ENCODE measurements at regions not wholly inside any gene's neighbourhood (a gene's known extent, or its start where the extent isn't known, plus 50 kb on each side); places are given as distances from the start of the nearest gene placed in this dataset.
A peak's percentile ranks its signal among the peaks of the same experiment; 100 is the strongest.

DNA sequence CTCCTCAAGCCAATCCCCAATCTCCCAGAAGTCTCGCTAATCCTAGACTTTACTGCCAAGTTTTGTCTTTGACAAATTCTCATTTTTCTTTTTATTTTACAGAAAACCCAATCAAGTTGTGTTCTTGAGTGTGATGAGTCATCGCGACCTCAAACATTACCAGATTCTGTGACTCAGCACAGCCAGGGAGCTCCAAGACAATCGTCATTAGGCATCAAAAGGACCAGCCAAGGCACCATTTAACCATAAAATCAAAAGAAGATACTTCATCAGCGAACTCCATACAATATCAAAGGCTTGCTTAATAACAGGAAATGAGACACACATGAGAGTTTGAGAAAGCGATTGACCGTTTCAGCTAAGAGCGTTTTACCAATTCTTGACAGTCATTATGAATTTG is 146.2 kb upstream of the AGAP1 start:
- no peak for DNase-seq (ENCODE audit: low read depth in 2 of 3, low spot score in 2 of 3)

DNA sequence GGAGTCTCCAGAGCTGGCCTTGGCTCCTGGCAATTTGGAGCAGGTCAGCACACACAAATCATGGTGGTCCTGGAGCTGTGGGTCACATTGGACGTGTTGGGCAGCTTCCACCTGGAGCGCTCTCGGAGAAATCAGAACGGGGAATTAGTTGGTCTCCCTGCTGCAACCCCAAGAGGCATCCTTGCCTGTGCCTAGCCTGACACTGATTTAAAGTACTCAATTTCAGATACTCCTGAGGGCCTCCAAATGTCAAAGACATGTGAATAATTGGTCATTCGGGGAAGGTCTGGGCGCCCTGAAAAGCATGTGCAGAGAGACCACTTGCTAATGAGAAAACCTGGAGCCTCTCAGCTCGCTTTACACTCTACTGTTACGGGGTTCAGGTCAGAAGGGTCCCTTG is 145.5 kb upstream of the AGAP1 start:
- DNase-seq (ENCODE audit: low read depth in 2 of 3, low spot score in 2 of 3), result no peak

DNA sequence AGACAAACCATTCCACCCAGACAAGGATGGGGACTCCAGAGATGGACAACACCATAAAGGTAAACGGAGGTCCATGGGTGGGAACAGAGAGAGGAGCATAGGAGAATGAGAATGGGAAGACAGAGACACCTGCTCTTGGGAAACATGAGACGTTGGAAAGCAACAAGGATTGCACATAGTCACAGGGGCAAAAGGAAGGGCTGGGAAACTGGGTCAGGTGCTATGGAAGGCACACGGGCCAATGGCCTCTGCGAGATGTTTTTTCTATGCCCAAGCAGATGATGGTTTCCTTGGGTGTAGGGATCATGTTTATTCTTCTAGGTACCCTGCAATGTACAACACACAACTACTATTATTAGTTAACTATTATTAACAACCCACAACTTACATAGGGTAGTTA is 143.6 kb upstream of the AGAP1 start:
- no peak for DNase-seq (ENCODE audit: low read depth in 2 of 3, low spot score in 2 of 3)

DNA sequence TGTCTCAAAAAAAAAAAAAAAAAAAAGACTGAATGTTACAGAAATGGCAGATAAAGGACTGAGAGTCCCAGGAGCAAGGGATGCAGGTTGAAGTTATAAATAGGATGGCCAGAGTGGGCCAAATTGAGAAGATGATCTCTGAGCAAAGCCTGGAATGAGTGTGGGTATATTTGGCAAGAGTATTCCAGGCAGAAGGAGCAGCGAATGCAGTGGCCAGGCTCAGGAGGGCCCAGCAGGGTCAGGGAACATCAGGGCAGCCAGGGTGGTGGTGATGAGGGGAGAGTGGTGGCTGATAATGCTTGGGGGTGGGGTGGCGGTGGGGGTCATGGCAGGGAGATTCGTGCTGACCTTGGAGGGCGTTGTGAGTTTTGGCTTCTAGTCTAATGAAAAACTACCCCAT is 141.3 kb upstream of the AGAP1 start:
- DNase-seq (ENCODE audit: low read depth in 2 of 3, low spot score in 2 of 3), result no peak

DNA sequence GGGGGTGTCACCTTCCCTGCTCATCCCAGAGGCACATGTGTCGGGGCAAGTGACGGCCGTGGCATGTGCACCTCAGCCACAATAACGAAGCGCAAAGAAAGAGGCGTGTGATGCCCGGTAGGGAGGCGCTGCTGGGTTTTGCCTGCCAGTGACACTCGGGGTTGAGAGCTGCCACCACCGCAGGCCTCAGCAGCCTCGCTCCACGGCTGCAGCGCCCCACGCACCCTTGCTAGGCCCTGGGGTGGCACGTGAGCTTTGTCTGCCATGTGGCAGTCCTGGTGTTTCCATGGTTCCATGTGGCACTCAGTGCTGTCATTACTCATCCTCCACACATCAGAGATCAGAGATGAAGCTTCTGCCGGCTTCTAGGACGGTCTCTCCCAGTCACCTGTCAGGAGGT is 136.0 kb upstream of the AGAP1 start:
- DNase-seq (ENCODE audit: low read depth in 2 of 3, low spot score in 2 of 3), result no peak

DNA sequence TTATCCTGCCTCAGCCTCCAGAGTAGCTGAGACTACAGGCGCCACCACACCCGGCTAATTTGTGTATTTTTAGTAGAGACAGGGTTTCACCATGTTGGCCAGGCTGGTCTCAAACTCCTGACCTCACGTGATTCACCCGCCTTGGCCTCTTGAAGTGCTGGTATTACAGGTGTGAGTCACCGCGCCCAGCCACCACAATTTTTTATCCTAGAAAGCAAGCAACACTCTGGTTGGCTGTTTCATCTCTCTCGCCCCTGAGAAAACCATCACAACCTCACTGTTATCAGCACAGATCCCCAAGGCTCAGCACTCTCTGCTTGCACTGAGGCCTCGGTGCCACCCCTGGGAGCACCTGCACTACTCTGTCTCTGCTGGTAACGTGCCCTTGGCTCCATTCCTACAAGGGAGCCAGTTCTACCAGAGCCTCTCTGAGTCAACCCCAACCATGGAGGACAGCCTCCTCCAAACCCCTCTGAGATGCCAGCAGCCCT is 134.8 kb upstream of the AGAP1 start:
- DNase-seq (ENCODE audit: low read depth in 2 of 3, low spot score in 2 of 3), result no peak

DNA sequence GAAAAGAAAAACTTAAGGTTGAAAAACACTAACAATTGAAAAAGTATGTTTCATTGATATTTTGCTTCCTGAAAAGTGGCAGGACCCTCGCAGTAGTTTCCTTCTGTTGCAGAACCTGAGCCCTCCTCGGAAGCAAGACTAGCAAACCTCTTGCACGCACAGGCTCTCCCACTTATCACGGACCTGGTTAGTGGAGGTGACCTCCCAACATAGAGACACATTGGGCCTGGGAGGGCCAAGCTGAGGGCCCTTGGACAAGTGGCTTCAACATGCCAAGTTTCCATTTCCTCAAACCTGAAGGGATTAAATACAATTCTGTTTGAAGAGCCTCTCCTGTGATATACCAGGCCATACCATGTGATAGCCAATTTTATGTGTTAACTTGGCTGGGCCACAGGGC is 133.4 kb upstream of the AGAP1 start:
- DNase-seq (ENCODE audit: low read depth in 2 of 3, low spot score in 2 of 3), result no peak

DNA sequence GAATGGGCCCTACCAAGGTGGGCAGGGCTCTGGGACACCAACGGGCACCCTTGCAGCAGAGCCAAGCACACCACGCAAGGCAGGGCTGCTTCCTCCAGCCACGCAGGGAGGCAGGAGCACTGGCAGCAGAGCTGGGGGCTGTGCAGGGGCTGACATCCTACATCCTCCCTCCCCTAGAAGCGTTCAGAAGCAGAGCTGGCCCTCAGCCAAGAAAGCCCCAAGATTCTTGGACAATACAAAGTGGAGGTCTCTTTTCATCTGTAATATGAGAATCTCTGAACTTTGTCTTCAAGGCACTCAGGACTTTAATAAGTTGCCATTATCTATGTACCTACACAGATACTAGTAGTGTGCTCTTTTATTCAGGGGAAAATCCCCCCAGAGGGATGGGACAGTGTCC is 128.1 kb upstream of the AGAP1 start:
- no peak for DNase-seq (ENCODE audit: low read depth in 2 of 3, low spot score in 2 of 3)

DNA sequence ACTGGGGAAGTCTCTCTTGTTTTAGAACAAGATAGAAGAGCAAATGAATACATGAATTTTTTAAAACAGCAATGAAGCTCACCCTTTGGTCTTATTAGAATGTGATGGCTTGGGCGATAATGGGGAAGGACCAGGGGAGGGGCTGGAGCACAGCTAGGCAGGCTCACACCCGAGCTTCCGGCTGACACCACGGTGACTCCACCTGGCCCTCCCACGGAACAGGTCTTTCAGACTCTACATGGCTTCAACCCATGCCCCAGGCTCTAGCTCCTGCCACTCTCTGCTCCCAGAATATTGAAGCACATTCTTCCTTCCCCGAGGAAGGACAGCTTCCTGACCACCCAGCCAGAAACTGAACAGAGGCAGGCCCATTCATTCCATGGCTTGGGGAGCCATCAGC is 127.5 kb upstream of the AGAP1 start:
- DNase-seq (ENCODE audit: low read depth in 2 of 3, low spot score in 2 of 3), result no peak

DNA sequence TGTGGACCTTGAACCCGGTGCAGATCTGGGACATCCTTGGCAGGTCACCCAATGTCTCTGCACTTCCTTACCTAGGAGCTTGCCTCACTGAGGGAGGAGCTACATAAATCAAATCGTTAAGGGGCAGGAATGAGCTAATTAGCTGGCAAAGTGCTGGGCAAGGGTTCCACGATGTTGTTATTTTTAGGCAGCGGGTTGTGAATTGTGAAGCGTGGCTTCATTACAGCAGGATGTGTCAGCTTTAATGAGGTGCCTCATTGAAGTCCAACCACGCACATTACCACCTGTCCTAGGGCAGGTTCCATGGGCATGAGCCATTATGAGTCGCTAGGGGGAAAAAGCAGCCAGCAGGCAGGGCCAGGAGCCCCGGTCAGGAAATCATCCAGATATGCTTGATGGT is 127.0 kb upstream of the AGAP1 start:
- DNase-seq (ENCODE audit: low read depth in 2 of 3, low spot score in 2 of 3), result no peak

DNA sequence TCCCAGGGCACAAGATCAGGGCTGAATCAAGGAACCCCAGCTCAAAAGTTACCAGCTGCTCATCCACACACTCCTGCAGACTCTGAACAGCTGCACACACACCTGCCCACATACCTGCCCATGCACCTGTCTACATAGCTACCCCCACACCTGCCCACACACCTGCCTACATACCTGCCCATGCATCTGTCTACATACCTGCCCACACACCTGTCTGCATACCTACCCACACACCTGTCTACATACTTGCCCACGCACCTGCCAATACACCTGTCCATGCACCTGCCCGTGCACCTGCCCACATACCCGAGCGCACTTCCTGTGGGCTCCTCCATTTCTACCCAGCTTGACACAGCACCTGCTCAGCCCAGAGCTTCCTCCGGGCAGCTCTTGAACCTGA is 122.8 kb upstream of the AGAP1 start:
- no peak for DNase-seq (ENCODE audit: low read depth in 2 of 3, low spot score in 2 of 3)

DNA sequence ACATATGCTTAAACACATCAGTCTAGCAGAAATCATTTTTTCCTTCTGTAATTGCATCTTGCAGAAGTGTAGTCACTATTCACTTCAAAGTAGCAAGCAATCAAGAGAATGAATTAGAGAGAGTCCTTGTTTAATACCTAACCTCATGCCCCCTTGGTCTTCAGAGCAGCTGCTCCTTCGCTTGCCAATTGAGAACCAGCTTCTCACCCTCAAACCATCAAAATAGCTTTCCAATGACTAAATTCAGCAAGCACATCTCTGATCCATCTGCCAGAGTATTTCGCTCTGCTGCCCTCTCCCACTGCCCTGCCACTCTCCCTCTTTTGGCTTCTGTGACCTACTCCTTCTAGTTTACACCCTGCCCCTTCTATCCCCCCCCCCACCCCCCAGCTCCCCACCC is 120.7 kb upstream of the AGAP1 start:
- DNase-seq (ENCODE audit: low read depth in 2 of 3, low spot score in 2 of 3), result no peak

DNA sequence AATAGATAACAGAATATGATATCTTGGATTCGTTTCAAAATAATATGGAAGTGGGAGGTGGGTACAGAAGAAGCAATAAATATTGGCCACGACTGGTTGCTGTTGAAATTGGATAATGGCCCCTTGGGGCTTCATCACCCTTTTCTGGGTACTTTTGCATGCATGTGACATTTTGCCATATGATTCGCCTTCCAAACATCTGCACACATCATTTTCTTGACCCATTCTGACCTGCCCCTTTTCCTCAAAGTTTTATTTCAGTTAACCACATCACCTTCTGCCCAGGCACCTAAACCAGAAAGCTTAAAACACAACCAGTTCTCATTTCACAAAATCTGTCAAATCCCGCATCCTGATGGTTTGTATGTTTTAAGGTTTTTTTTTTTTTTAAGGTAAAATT is 116.7 kb upstream of the AGAP1 start:
- DNase-seq (ENCODE audit: low read depth in 2 of 3, low spot score in 2 of 3), result no peak

DNA sequence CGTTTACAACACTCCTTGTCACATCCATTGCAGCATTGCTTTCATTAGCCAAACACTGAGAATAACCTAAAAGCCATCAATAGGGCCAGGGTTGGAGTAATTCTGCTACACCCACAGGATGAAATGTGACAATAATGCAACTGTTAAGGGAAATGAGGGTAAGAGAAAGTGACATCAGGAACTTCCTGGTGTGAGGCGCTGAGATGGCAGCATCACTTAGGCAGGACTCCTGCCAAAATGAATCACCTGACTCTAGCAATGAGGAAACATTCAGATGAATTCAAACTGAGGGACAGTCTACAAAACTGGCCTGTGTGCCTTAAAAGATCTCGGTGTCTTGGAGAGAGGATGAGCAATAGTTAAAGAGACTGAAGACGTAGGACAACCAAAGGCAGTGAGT is 115.6 kb upstream of the AGAP1 start:
- no peak for DNase-seq (ENCODE audit: low read depth in 2 of 3, low spot score in 2 of 3)

DNA sequence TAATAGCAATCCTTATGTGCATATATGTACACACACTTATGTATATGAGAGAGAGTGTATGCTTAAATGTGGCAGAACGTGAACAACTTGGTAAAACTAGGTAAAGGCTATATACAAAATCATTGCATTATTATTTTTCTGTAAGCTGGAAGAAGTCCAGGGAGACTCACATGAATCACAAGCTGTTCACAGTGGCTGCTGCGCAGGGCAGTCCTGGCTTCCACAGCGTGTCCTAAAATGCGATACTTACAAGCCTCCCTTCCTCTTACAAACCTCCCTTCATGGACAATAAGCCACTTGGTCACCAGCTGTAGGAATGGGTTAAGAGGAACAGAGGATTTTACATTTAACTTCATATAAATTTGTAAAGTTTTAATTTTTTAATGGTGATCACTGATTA is 114.9 kb upstream of the AGAP1 start:
- DNase-seq (ENCODE audit: low read depth in 2 of 3, low spot score in 2 of 3), result no peak

DNA sequence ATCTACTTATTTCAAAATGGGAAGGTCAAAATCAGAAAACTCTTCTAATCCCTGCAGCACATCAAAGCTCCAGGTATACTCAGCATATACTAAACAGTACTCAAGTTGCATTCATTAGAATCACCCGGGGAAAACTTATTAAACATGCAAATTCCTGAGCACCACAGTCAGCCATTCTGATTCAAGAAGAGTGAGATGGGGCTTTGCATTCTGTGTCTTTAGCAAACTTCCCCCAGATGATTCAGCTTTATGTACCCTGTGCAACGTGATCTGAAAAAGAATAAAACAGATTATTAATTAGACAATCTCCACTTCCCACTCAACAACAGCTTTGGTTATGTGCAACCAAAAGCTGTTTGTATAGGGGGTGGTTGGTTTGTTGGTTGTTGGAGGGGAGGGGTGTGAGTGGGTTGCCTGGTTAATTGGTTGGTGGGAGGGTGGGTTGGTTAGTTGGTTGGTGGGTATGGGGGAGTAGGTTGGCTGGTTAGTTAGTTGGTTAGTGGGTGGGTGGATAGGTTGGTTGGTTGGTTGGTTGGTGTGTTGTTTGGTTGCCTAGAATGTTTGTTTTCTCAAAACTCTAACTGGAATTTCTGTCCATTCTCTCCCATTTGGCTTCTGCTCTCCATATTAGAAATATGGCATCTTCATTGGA is 112.5 kb upstream of the AGAP1 start:
- no peak for DNase-seq (ENCODE audit: low read depth in 2 of 3, low spot score in 2 of 3)

DNA sequence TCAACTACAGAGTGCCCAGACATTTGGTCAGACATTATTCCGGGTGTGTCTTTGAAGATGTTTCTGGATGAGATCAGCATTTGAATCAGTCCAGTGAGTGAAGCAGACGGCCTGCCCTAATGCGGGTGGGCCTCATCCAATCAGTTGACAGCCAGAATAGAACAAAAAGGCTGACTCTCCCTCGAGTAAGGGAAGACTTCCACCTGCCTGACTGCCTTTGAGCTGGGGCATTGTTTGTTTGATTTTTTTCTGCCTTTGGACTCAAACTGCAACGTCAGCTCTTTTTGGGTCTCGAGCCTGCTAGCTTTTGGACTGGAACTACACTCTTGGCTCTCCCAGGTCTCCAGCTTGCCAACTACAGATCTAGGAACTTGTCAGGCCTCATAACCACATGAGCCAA is 111.7 kb upstream of the AGAP1 start:
- no peak for DNase-seq (ENCODE audit: low read depth in 2 of 3, low spot score in 2 of 3)

DNA sequence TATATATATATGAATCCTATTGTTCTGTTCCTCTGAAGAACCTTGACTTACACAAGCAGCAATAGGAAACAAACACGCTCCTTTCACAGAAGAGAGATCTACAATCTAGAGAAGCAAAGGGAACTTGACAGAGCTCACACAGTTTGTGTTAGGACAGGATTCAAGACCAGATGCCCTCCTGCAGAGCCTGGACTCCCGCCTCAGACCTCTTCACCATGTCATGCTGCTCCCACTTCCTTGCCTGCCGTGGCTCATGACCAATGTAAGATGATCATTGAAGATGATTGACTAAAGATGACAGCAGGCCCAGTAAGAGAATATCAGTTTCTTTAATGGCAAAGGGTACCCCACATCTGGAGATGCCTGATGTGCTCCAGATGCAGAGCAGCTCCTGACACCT is 111.2 kb upstream of the AGAP1 start:
- DNase-seq (ENCODE audit: low read depth in 2 of 3, low spot score in 2 of 3), result no peak

DNA sequence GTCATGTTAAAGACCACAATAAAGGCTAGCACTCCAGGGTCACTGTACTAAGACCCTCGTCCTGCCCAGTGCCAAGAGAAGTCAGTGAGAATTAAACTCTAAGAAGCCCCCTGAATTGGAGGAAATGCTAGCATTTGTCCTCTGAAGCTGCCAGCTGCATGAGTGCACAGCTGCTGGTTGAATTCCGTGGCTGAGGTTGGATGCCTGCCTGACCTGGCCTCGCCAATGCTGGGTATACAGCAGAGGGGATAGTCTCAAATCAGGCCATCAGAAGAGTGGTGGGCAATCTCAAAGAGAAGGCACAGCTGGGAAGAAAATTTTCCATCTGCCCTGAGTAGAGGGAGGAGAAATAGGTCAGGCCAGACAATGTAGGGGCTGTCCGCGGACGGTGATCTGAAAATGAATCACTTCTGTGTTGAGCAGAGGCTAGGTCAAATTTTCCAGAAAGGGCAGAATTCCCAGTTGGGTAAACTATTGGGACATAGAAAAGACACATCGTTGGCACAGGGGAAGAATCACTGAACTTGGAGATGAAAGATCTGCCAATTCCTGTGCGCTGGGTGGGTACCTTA is 110.5 kb upstream of the AGAP1 start:
- no peak for DNase-seq (ENCODE audit: low read depth in 2 of 3, low spot score in 2 of 3)

DNA sequence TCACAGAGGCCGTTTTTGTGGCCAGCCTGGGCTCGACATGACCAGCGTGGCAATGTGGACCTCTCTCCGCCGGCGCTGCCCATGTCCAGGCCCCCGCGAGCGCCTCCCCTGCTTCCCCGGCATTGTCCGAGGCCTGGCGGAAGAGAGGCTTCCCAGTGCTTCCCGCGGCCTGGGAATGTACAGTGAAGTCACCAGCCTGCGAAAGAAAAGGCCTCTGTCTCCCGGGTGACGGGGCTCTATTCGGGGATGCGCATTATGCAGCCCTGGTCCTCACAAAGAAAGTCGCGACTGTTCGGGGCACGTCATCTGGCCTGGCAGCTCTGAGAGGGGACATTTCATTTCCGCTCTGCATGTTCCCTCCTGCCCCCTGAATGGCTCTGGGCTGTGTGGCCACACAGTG is 109.2 kb upstream of the AGAP1 start:
- DNase-seq (ENCODE audit: low read depth in 2 of 3, low spot score in 2 of 3), result no peak

DNA sequence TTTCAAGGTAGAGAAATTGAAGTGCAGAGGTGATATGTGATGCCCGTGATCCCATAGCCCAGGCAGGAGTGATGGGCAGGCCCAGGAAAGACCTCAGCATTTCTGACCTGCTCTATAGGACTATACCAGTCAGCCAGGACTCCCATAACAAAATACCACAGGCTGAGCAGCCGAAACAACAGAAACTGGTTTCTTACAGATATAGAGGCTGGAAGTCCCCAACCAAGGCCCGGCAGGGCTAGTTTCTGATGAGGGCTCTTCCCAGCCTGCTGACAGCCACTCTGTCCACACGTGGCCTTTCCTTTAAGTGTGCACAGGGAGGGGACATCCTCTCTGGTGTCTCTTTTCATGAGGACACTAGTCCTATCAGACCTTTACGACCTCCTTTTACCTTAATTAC is 104.2 kb upstream of the AGAP1 start:
- DNase-seq (ENCODE audit: low read depth in 2 of 3, low spot score in 2 of 3), result no peak

DNA sequence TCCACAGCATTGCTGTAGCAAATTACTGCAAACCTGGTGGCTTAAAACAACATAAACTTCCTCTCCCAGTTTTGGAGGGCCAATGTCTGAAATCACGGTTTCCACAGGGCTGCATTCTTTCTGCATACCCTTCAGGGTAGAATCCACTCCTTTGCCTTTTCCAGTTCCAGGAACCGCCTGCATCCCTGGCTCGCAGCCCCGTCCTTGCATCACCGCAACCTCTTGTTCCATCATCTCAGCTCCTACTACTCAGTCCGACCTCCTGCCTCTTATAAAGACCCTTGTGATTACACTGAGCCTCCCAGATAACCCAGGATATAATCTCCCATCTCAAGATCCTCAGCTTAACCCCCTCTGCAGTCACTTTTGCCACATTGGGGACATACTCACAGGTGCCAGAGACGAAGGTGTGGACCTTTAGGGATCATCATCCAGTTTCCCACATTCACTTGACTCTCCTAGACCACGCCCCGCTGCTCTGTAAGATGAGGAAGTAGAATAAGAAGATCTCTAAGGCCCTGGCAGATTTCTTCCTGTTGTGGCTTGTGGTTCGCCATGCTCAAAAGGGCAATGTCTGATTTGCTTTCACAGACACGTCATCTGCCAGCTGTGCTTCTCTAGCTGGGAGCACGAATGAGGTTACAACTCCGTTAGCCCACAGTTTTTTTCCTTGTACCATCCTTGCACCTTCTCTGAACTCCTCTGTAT is 103.6 kb upstream of the AGAP1 start:
- DNase-seq (ENCODE audit: low read depth in 2 of 3, low spot score in 2 of 3), result peak in 2 of 3 experiments; percentile 8 to 10

DNA sequence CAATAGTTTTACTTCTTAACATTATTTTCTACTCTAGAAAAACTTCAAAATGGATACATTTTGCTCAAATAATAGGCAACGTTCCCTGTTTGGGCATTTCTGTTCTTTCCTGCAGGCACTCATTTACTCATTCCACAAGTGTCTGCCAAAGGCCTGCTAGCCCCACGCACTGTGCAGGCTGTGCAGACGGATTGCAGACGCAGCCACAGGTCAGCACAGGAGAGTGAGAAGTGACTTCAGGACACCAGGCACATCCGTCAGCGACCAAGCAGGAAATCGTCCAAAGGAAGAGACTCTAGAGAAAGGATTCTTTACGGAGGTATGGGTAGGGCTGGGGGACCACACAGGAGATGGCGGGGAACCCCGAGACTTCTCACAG is 103.0 kb upstream of the AGAP1 start:
- no peak for DNase-seq (ENCODE audit: low read depth in 2 of 3, low spot score in 2 of 3)
